GM21825 (cell line): ENCODE measurements at regions not wholly inside any gene's neighbourhood (a gene's known extent, or its start where the extent isn't known, plus 50 kb on each side); places are given as distances from the start of the nearest gene placed in this dataset.

Experiments
- ATAC-seq: cut with Tn5 transposase; IDR thresholded peaks from one replicate; pipeline ENCODE4 v1.9.1; 2021; ENCODE audit warnings: mild to moderate bottlenecking, moderate library complexity; ENCODE audit not compliant: unreplicated experiment

- no peak for ATAC-seq
Observed at GRCh38 chr6:137357263-137357947, 136.8 kb downstream of the OLIG3 start.

DNA sequence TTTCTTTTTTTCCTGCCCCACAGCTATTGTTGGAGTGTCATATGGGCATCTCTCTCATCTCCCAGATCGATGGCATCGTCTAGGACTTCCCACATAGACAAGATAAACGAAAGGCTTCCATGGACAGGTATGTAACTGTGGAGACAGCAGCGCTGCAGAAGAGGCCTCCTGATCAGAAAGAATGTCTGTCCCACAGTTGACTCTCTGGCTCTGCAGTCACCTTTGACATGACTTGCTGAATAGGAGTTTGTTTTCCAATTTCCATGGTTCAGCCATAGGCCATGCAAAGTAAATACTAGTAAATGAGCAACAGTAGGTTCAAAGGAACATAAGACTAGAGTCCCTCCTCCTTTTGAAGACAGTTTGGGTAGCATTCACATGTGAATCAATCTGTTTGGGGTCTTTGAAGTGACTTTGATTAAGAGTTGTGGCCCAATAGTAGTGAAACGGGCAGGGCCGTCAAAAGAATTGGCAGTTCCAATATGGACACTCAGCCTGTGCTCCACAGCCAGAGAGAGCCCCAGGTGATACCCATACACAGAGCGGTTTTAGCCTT is 134.7 kb upstream of the IFNGR1 start:
- no peak for ATAC-seq

GRCh38 chr6:137353346-137353745 is 134.2 kb upstream of the IFNGR1 start:
- no peak for ATAC-seq

DNA sequence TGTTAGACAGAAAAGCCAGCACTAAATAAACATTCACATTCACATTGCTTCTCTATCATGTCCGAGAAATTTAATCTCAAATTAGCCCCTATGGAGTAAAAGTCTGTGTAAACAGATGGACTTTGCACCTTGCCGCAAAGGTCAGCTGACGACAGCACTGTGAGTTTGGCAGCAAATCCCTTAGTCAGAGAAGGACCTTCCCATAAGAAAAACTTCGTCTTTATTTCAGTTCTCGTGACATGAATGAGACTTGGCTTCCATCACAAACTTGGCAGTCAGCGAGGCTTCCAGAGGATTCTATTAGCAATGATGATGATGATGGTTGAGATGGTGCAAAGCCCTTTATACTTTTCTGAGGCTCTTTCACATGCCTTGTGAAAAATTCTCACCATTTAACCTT is 133.7 kb upstream of the IFNGR1 start:
- ATAC-seq = no peak

GRCh38 chr6:137351890-137352289 is 132.7 kb upstream of the IFNGR1 start:
- no peak for ATAC-seq

DNA sequence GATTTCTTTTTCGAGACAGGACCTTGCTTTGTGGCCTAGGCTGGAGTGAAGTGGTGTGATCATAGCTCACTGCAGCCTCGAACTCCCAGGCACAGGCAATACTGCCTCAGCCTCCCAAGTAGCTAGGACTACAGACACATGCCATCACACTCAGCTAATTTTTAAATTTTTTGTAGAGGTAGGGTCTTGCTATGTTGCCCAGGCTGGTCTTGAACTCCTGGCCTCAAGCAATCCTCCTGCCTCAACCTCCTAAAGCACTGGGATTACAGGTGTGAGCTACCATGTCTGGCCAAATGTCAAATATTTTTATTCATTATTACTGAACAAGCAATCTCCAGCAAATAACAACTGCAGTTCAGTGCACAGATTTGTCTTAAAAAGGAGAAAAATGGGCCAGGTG is 131.7 kb upstream of the IFNGR1 start:
- no peak for ATAC-seq

DNA sequence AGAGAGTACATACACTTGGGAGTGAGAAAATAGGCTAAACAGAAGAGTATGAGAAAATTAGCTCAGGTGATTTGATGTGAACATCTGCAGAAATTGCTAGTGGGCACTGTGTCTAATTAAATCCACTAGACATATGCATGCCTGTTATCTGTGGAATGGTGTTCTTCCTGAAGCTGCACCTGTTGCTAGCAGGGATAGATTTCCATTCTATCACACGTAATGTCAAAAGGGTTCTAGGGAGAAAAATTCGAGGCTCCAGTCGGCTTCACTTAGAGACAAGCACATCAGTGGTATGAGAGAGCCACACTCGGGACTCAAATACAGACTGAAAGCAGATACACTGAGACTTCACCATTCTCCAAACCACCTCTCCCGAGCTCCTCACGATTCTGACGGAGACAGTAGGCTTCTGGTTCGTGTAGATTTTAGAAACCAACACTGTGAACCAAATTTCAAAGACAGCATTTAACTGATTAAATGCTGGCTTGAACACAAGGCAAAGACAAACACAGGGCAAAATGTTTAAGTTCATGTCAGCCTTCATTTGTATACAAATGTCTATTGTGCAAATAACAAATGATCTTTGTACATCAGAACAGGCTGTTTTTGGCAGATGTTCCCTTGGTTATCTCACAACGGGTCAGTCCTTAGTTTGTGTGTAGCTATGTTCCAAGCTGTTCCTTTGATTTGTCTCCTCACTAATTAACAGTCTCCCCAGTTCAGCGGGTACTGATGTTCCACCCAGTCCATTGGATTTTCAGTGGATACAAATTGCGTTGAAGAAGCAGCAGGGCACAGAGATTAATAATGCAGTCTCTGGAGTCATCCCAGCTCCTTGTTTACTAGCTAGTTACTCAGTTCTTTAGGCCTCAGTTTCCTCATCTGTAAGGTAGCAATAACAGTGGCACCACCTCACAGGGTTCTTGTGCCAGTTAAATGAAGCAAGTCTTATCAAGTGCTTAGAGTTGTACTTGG is 131.0 kb upstream of the IFNGR1 start:
- no peak for ATAC-seq

GRCh38 chr6:137348777-137349176 is 129.6 kb upstream of the IFNGR1 start:
- no peak for ATAC-seq

DNA sequence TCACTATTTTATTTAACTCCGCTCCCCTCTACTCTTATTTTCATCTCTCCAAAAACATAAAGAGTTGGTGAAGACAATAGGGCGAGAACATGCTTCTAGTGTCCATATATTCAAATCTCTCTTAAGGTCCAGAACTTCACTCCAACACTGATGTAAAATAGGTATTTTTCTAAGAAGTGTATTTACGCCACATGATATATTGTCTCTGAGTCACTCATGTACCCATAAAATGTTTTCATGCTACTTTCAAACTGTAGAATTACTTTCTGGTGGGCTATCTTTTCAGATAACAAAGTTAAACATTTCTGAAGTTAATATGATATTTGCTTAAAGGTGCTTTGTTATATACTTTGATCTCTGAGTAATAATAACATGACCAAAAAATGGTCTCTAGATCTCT is 124.1 kb upstream of the IFNGR1 start:
- no peak for ATAC-seq

DNA sequence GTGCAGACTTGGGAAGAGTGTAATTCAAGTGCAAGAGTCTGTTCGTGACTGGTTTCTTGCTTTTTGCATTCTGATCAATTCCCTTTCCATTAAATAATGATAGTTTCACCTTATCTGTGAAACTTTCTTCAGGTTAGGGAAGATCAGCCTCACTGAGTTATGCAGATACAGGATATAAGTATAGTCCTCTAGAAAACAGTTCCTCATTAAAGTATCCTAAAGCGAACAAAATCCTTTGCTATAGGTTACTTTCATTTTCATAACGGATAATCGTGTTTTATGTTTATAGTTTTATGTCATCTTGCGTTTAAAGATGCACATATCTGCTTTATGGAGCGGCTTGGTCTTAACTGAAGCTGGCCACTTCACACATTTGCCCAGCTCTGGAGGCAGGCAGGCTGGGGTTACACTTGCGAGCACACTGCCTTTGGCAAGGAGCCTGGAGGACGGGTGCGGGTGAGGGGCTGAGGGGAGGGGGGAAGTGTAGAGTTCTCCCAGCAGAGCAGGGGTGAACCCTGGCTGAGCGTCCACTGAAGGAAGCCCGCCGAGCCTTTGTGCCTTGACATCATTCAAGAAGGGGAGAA is 123.5 kb upstream of the IFNGR1 start:
- no peak for ATAC-seq

DNA sequence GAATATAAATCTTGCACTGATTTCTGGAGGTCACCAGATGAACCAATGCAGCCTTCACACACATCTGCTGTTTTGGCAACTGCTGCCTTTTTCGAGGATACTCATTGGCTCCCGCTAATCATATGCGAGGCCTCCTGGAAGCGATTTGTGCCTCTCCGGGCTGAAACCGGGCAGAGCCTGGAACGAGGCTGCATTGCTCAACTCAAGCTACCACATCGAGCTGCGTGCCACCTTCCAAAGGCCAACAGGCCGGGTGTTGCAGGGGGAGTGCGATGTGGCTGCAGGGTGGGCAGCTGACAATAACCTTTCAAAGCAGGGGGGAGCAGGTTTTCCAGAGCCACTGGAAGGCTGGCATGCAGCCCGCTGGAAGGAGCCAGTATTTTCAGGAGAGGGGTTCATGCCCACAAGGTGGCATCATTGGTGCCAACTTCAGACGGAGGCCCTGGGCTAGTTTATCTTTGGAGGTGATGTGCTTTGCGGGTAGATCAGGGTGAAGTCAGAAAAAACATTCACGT is 122.6 kb upstream of the IFNGR1 start:
- ATAC-seq = no peak

DNA sequence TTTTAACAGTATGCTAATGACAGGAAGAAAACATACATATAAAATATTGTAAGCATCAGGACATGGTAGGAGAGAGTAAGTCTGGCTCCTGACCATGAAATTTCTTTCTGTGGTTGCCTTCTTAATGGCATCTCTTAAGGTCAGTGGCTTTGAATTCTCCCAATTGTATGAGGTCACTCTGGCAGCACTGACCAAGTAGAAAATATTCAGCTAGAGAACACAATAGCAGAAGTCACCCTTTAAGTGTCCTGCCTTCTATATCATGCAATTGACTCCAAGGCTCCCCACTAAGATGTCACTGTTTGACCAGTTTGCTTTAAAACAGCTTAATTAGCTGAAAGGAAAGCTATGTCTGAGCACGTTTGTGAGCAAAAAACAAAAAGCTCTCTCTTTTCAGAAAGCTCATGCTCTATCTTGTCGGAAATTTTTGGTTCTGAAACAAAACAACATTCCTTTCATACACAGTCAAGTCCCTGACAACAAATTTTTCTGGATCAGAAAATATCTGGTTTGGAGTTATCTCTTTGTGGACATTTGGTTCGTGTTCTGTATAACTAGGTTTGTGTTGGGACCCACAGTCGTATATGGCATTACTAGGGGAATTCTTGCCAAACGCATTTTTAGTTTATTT is 120.9 kb upstream of the IFNGR1 start:
- no peak for ATAC-seq

DNA sequence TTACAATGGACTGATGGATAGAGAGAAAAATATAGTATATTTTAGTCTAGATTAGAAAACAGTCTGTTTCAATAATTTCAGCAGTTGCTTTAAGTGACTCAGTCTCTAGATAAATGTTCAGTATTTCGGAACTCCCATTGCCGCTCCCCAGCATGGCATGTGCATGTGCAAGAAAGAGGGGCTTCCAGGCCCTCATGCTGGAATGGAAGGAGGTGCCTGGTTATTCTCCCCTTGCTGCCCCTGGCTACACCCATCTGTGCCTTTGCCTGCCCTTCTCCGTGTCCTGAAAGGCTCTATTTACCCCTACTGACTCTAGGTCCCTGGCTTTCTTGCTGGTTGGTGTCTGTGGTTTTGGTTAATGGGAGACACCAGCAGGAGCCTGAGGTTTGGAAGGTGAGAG is 115.7 kb upstream of the IFNGR1 start:
- ATAC-seq = no peak

DNA sequence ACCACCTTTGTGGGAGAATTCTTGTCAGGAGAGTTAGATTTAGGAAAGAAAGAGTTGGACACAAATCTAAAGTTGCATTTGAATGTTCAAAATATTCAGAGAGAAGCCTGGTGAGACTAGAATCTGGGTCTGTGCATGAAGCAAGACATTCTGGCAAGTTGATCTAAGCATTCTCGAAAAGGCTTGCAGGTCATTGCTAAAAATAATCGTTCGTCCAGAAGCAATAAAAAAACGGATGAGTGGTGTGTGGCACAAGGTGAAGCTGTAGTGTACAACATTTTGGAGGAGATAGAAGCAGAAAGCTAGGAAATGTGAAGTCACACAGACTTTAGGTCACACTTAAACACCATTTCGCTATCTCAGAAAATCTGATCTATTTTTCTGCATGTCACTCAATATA is 114.9 kb upstream of the IFNGR1 start:
- ATAC-seq = no peak

DNA sequence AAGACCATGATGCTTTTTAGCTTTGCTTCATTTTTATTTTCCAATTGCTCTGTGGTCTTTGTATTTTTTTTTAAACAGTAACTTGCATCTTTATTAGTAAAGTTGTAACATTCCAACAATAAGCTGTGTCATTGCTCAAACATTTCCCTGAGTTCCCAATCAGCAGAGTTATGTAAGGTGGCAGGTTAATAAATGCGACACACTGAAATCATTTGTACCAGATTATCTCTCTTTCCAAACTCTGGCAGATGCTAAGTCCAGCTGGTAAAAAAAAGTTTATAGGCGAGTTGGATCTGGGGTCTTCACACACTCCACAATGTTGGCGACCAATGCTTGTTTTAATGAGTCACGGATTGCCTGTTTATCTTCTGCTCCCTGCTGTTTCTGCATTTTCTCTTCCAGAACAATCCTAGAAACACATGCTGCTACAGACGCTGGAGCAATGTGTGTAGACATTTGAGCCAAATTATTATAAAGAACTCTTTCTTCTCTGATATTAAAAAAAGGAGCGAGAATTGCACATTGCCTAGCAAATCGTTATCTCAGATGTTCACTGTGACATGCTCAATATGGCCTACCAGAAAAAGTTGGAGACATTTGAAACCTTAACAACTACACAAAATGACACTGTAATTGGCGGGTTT is 113.6 kb upstream of the IFNGR1 start:
- ATAC-seq = no peak

GRCh38 chr6:137323860-137324259 is 104.7 kb upstream of the IFNGR1 start:
- ATAC-seq = no peak

- ATAC-seq = no peak
Observed at GRCh38 chr6:137320271-137320670, 101.1 kb upstream of the IFNGR1 start.

DNA sequence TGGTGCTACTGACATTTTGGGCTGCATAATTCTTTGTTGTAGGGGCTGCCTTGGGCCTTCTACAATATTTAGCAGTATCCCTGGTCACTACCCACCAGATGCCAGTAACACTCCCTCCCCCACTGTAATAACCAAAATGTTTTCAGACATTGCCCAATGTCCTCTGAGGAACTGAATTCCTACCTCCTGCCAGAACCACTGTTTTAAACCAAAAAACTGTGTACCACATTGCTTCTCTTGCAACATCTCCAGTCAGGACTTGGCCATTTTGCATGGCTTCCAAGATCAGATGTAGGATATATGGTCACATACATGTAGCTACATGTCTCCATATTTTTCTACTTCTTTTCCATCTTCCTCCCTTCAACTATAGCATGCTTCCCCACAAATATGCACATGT is 97.4 kb upstream of the IFNGR1 start:
- no peak for ATAC-seq

DNA sequence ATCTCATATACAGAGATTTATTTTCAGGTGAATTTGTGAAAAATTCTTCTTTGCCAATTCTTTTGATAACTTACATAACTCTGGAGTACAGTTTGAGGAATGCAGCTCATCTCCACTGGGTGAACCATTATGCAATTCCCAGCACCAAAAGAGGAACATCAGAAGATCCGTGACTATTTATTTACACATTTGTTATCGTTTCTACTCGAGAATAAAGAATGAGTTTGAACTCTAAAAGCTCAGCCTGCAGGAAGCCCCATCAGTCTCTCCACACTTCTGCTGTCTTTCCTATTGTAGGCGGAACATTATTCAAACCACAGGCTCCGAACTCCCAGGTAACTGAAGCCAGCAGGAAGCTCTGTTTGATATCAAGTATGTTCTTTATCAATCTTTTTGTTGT is 95.9 kb upstream of the IFNGR1 start:
- ATAC-seq = no peak
